ENCODE measurements at regions not wholly inside any gene's neighbourhood (a gene's known extent, or its start where the extent isn't known, plus 50 kb on each side); places are given as distances from the start of the nearest gene placed in this dataset.

DNA sequence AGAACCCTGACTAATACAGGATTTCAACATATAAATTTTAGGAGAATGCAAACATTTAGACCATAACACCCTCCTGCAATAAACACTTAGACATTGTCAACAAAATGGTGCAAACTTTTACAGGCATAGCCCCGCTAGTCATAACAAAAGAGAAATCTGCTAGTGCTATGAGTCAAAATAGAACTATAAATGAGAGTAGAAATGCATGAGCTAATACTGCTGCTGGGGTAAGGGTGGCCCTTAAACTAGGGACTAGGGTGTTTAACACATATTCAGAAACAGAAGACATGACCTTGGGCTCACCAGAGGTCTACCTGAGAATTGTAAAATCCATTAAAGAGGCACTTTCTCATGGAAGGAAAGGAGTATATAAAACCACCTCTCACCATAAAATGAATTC lies 131.6 kb downstream of the TLR4 start:
- H3K9me3 Mint-ChIP-seq: no peaks in the 10 kb centered on the region

More for the DNA sequence above, 131.6 kb downstream of the TLR4 start:
- Histone ChIP-seq H2BK15ac (ENCODE audit: low read depth, low read length) (no peak overlapping the region), H3K27ac (ENCODE audit: insufficient read length, low read depth, low read length) (no peak overlapping the region), H3K79me1 (ENCODE audit: insufficient read depth, low read depth, low read length, poor library complexity, severe bottlenecking) (no peaks in the 10 kb centered on the region), H4K20me1 (ENCODE audit: control insufficient read depth, insufficient read depth, insufficient read length) (no peaks in the 10 kb centered on the region), H2BK12ac (ENCODE audit: insufficient read length, low read depth, low read length) (no peak overlapping the region), H3T11ph (ENCODE audit: low read length) (no peak overlapping the region), H3K56ac (ENCODE audit: insufficient read length, low read depth, low read length) (no peak overlapping the region), H3K79me2 (ENCODE audit: insufficient read depth, low read length) (no peaks in the 10 kb centered on the region), H3K4me1 (ENCODE audit: insufficient read depth, low read length) (no peaks in the 10 kb centered on the region), H3K23me2 (ENCODE audit: insufficient read length, low read depth, low read length, poor library complexity, severe bottlenecking) (no peaks in the 10 kb centered on the region), H3K4me2 (ENCODE audit: insufficient read depth, insufficient read length, low read length) (no peak overlapping the region), H4K8ac (replicated peaks; ENCODE audit: insufficient read length, low read depth, low read length) (no peak overlapping the region), H2AFZ (ENCODE audit: low read length) (no peak overlapping the region), H2BK120ac (ENCODE audit: low read depth, low read length, poor library complexity, severe bottlenecking) (no peak overlapping the region), H2BK5ac (ENCODE audit: insufficient read length, low read length) (no peak overlapping the region), H4K91ac (ENCODE audit: insufficient read length, low read depth, low read length) (no peak overlapping the region), H3K9me3 (ENCODE audit: control insufficient read depth, low read depth, low read length) (no peaks in the 10 kb centered on the region), H3K4ac (ENCODE audit: low read depth, low read length) (no peak overlapping the region), H3K14ac (ENCODE audit: insufficient read depth, low read length) (no peak overlapping the region), H3K9ac (ENCODE audit: extremely low read depth, insufficient read length, low read length) (no peak overlapping the region), H3K27me3 (ENCODE audit: insufficient read depth, low read length) (no peaks in the 10 kb centered on the region), H3K18ac (ENCODE audit: insufficient read length, low read depth, low read length) (no peak overlapping the region), H2BK20ac (ENCODE audit: low read depth, low read length, poor library complexity, severe bottlenecking) (no peak overlapping the region), H4K5ac (ENCODE audit: insufficient read length, low read depth, low read length) (no peak overlapping the region), H3K23ac (ENCODE audit: insufficient read length, low read depth, low read length) (no peak overlapping the region), H2AK5ac (ENCODE audit: insufficient read length, low read length) (no peak overlapping the region)
- DNase-seq: no peak
- TF ChIP-seq, protein P1, sequence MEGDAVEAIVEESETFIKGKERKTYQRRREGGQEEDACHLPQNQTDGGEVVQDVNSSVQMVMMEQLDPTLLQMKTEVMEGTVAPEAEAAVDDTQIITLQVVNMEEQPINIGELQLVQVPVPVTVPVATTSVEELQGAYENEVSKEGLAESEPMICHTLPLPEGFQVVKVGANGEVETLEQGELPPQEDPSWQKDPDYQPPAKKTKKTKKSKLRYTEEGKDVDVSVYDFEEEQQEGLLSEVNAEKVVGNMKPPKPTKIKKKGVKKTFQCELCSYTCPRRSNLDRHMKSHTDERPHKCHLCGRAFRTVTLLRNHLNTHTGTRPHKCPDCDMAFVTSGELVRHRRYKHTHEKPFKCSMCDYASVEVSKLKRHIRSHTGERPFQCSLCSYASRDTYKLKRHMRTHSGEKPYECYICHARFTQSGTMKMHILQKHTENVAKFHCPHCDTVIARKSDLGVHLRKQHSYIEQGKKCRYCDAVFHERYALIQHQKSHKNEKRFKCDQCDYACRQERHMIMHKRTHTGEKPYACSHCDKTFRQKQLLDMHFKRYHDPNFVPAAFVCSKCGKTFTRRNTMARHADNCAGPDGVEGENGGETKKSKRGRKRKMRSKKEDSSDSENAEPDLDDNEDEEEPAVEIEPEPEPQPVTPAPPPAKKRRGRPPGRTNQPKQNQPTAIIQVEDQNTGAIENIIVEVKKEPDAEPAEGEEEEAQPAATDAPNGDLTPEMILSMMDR (conservative IDR thresholded peaks at IDR 0.05): no peak
- Mint-ChIP-seq H3K4me3 (no peak overlapping the region), H3K27ac (no peak overlapping the region), H3K27me3 (ENCODE audit: low read depth) (no peaks in the 10 kb centered on the region), H3K36me3 (ENCODE audit: insufficient read depth in 1 of 3, low read depth in 3 of 3) (no peaks in the 10 kb centered on the region; a peak in 1 of 7 replicates), H3K4me1 (peaks cover 6% of the 10 kb centered on the region in 2 experiments)
- no CpG with 5 or more reads among the region's 1 CpG for WGBS (ENCODE audit: extremely low coverage, insufficient read length, low lambda C conversion rate)

Measured in H9 (cell line).